ENCODE measurements at regions not wholly inside any gene's neighbourhood (a gene's known extent, or its start where the extent isn't known, plus 50 kb on each side); places are given as distances from the start of the nearest gene placed in this dataset.
"Not testable (repeated sequence)": the region's sequence is repeated elsewhere in the genome, so short reads cannot be mapped to it uniquely, and the experiment has no call there.

- DNase-seq (ENCODE audit: low spot score): no peak
- no peak for TF ChIP-seq CTCF (IDR thresholded peaks at IDR 0.05)
- Histone ChIP-seq H3K4me3 (no peak overlapping the region), H3K27ac (no peak overlapping the region)
Observed at GRCh38 chr14:22177870-22178269, 411.2 kb downstream of the DAD1 start.

- Histone ChIP-seq H3K4me3 (no peak overlapping the region), H3K27ac (no peak overlapping the region)
- TF ChIP-seq CTCF (IDR thresholded peaks at IDR 0.05): no peak
- no peak for DNase-seq (ENCODE audit: low spot score)
Observed at GRCh38 chr14:22176957-22177356, 412.1 kb downstream of the DAD1 start.

GRCh38 chr14:22175278-22175558 lies 413.8 kb downstream of the DAD1 start:
- not testable (repeated sequence) for H3K4me3 ChIP-seq; DNase-seq (ENCODE audit: low spot score); H3K27ac ChIP-seq

- Histone ChIP-seq H3K27ac (no peak overlapping the region), H3K4me3 (no peak overlapping the region)
- DNase-seq (ENCODE audit: low spot score): no peak
- no peak for TF ChIP-seq CTCF (IDR thresholded peaks at IDR 0.05)
Observed at GRCh38 chr14:22174412-22175277, 414.4 kb downstream of the DAD1 start.

- no peak for TF ChIP-seq CTCF (IDR thresholded peaks at IDR 0.05)
- no peak overlapping the region for H3K27ac ChIP-seq
- H3K4me3 ChIP-seq: no peak overlapping the region
- no peak for DNase-seq (ENCODE audit: low spot score)
Observed at GRCh38 chr14:22168092-22168955, 420.7 kb downstream of the DAD1 start.

- no peak for TF ChIP-seq CTCF (IDR thresholded peaks at IDR 0.05)
- Histone ChIP-seq H3K27ac (no peak overlapping the region), H3K4me3 (no peak overlapping the region)
- DNase-seq (ENCODE audit: low spot score): no peak
Observed at GRCh38 chr14:22164616-22165015, 424.4 kb downstream of the DAD1 start.

- H3K27ac ChIP-seq: no peak overlapping the region
- DNase-seq (ENCODE audit: low spot score): no peak
- TF ChIP-seq CTCF (IDR thresholded peaks at IDR 0.05): no peak
- H3K4me3 ChIP-seq: no peak overlapping the region
Observed at GRCh38 chr14:22163051-22163450, 426.0 kb downstream of the DAD1 start.
